IPS-NIHi11 (cell line): ENCODE measurements at regions not wholly inside any gene's neighbourhood (a gene's known extent, or its start where the extent isn't known, plus 50 kb on each side); places are given as distances from the start of the nearest gene placed in this dataset.

Experiments
- DNase-seq: peaks from one replicate; pipeline ENCODE4 v3.0.0; 2012; ENCODE audit warnings: mixed read lengths, low spot score

- DNase-seq: no peak
Measured at GRCh38 chr10:133006202-133006601, 63.8 kb upstream of the CFAP46 start.

DNA sequence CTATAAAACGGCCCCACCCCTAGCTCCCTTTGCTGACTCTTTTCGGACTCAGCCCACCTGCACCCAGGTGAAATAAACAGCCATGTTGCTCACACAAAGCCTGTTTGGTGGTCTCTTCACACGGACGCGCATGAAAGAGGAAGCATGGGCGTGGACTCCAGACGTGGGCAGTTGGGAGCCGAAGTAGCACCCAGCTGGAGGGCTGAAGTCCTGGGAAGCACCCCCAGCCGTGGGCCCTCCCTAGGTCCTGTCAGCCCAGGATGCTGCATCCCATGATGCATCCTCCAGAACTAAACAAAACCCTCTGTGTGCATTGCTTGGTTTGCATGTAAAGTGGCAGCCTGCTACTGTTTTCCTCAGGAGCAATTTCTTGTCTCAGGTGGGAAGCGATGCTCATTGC lies 62.1 kb upstream of the CFAP46 start:
- no peak for DNase-seq

DNA sequence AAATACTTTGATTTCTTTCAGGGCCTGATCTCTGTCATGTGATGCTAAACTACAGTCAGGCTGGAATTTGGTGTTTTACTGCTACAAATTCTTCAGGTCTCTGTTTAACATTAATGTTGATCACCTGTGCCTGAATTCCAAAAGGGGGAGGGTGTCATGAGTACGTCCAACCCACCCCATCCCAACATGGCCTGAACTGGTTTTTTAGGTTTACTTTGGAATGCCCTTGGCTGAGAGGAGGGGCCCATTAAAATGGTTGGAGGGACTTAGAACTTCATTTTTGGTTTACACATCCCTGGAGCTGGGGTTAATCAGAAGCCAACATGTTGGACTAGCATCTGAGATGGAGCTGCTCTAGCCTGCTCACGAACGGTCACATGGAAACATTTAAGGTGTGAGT lies 60.8 kb upstream of the CFAP46 start:
- no peak for DNase-seq

DNA sequence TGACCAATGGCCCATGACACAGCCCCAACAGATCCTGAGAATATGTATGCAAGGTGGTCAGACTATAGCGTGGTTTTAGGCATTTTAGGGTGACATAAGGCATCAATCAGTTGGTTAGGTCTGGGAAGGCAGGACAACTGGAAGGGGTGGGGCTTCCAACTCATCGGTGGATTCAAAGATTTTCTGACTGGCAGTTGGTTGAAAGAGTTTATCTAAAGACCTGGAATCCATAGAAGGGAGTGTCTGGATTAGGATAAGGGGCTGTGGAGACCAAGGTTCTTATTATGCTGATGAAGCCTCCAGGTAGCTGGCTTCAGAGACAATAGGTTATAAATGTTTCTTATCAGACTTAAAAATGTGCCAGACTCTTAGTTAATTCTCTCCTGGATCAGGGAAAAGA lies 60.3 kb upstream of the CFAP46 start:
- no peak for DNase-seq

DNA sequence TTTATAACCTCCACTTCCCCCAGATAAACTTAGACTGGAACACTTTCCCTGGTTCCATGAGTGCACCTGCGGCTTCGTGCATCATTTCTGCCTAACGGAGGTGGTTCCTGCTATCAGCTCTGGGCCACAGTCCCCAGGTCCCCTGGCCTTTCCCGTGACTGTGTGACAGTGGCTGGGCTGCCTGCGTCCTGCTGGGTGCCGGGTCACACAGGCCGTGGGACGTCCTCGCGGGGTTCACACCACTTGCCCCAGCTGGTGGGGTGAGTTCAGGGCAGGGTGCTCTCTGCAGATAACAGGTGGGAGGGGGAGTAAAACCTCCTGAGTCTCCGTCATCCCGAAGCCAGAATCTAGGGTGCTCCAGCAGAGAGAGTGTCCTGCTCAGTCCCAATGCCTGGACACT lies 58.7 kb upstream of the CFAP46 start:
- no peak for DNase-seq

- no peak for DNase-seq
Measured at GRCh38 chr10:133000648-133001047, 58.3 kb upstream of the CFAP46 start.

- DNase-seq: no peak
Measured at GRCh38 chr10:132997517-132998265, 55.3 kb upstream of the CFAP46 start.

DNA sequence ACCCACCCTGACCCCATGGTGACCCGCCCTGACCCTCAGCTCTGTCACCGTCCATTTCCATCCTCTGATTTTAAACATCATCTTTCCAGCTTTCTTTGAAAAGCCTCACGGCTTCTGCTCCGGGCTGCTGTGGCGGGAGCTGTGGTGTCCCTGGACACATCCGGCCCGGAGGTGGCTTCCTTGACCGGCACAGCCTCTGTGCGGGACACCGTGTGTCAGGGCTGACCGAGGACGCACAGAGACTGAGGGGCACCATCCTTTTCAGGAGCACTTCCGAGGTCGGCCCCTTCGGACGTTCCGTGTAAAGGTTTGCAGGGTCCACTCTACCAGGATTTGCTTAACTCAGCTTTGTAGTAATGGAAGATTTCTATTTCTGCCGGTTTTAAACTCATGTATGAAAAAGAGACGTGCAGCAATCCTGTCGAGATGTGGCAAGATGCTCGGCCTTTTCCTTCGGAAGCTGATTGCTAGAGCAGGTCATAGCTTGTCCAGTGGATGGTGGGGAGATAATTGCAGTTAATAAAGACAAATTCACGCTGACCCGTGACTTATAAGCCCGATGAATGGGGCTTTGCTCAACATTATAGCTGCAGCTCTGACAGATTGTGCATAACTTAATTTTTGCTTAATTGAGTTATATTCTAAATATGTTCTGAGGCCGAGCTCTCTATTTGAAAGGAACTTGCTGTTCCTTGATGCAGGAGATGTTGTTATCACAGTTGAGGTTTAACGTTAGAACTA lies 54.4 kb upstream of the CFAP46 start:
- no peak for DNase-seq

GRCh38 chr10:132995909-132996602 lies 53.7 kb upstream of the CFAP46 start:
- DNase-seq: no peak

DNA sequence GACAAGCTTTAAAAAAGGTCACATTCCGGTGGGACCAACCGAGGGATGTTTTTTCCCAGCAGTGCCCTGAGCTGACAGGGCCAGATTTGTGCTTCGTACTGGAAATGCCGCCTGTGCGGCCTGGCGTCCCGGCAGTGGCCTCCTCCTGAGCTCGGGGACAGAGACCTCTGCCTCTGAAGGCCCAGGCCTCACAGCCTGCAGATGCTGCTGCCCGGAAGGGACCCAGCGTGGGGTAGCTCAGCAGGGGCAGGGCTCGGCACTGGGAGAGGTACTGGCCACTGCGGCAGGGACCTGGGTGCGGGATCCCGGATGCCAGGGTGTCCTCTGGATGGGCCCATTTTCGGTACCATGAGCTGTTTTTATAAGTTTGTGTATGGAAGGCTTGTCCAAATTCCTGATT lies 52.4 kb upstream of the CFAP46 start:
- DNase-seq: no peak

DNA sequence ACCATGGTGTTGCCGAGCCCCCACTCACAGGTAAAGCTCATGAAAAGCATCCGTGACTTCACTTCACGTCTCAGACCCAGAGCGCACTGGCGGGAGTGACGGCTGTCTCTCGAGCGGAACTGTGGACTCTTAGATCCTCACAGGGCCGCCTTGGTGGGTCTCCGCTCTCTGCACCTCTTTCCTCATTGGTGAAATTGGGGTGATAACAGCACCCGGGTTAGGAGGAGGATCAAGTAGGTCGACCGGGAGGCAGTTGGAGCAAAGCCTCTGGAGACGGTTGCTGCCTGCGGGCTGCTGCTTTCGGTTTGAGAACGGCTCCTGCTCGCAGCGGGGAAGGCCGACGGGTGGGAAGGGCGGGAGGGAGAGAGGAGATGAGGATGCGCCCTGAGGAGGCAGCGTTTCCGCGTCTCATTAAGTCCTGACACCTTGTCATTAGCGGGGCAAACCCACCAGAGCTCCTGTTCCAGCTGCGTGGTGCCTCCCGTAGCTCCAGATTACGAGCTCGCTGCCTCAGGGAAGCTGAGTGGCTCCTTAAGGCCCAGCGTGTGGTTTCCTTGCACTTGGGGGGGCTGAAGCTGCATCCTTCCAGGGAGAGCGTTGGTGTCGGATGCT lies 51.9 kb upstream of the CFAP46 start:
- DNase-seq: no peak

- no peak for DNase-seq
Measured at GRCh38 chr10:132993271-132994184, 51.2 kb upstream of the CFAP46 start.

DNA sequence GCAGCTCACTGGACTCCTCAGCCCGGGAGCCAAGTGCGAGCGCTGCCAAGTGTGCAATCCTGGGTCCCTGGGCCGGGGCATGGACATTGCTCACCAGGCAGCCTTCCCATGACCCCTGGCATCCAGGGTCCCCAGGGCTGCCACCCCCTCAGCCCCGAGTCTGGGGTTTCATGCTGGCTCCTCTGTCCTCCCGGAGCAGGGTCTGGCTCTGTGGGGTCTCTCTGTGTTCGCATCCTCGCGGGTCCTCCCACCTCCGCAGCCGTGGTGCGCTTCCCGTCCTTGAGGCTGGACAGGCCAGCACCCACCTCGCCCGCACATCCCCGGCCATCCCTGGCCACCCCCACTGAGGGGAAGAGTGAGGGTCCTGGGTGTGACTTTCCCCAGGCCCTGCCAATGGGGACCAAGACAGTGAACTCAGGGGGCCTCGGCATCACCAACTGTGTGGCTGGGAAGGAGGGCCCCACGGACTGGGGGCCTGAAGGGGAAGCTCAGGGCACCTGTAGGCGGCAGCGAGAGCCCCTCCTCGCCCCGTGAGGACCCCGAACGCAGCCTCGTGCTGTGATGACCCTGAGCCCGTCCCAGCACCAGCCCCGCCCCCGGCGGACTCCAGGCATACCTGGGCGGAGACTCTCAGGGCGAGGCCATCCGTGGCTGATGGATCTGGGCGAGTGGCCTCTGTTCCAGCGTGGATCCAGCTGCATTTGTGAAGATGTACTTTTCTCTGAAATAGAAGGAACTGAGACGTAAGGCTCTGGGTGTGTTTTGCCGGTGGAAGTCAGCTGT lies 50.3 kb upstream of the CFAP46 start:
- DNase-seq: no peak
